ENCODE measurements at regions not wholly inside any gene's neighbourhood (a gene's known extent, or its start where the extent isn't known, plus 50 kb on each side); places are given as distances from the start of the nearest gene placed in this dataset.
"Not testable (repeated sequence)": the region's sequence is repeated elsewhere in the genome, so short reads cannot be mapped to it uniquely, and the experiment has no call there.

DNA sequence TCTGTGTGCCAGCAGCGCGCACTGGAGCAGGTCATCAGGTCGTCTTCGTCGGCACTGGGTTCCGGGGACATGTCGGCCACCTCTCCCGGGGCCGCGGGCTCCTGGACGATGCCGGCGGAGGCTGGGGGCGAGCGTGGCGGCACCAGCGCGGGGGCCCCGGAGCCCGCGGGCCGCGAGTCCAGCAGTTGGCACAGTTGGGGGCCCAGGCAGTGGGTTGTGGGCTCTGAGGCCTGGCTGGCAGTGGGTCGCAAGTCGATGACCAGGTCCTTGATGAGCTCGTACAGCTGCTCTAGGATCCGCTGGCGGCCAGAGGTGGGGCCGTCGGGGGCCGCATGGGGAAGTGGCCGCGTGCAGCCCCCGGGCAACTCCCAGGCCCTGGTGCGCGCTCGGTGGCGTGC is 300.5 kb downstream of the CCDC74A start:
- H3K9me3 ChIP-seq (ENCODE audit: control insufficient read depth, insufficient read depth, low read depth, low read length): no peaks in the 10 kb centered on the region
- no peak for ATAC-seq

DNA sequence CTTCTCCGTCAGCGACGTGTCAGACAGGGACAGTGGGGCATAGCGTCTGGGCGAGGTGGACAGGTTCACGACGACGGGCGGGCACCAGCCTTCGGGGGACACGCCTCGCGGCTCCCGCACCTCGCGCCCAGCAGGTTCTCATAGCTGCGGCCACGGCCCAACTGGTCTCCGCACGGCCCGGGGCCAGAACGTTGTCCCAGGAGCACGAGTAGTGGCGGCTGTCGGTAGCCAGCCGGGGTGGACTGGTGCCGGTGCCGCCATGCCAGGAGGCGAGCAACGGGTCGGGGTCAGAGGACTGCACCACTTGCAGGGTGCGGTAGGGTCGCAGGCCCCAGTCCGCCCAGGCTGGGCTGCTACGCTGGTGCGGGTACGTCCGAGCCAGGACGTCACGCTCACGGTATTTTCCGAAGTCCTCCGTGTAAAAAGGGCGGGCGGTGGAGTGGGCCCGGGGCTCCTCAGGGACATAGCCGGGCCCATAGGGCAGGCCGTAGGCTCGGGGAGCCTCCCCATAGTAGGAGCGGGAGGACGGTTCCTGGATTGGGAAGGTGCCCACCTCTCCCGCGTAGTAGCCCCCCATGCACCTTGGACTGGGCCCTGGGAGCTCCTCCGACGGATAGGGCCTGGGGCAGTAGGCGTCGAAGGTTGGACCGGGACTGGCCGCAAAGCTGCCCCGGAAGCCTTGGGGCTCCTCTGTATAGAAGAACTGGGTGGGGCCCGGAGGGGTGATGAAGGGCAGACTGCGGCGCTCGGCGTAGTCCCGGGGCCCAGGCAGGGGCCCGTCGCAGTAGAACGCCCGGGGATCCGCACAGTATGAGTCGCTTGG is 301.2 kb downstream of the CCDC74A start:
- H3K36me3 ChIP-seq (ENCODE audit: control insufficient read depth, insufficient read depth, low read length); ATAC-seq; POLR2A ChIA-PET; CTCF ChIA-PET; H3K9me3 ChIP-seq (ENCODE audit: control insufficient read depth, insufficient read depth, low read depth, low read length); intact Hi-C loops (cut with micrococcal nuclease; ENCODE audit: unreplicated experiment); H3K27me3 ChIP-seq (ENCODE audit: control insufficient read depth, insufficient read depth, low read length); BruUV-seq (replicated peaks); H3K4me1 ChIP-seq (ENCODE audit: control insufficient read depth, insufficient read depth, low read length); in situ Hi-C loops (cut with HindIII; ENCODE audit: low pct_unique_long_range_greater_than_20kb, low sequenced_read_pairs); DNase-seq (ENCODE audit: low read depth, low spot score); H3K4me3 ChIP-seq (ENCODE audit: low read depth in 2 of 2, low read length in 2 of 2); H3K27ac ChIP-seq (ENCODE audit: low read length): not testable (repeated sequence)

More for the DNA sequence above, 300.5 kb downstream of the CCDC74A start:
- POLR2A ChIA-PET: no interaction called here
- in situ Hi-C loops (cut with HindIII; ENCODE audit: low pct_unique_long_range_greater_than_20kb, low sequenced_read_pairs) (no loop called here), intact Hi-C loops (cut with micrococcal nuclease; ENCODE audit: unreplicated experiment) (no loop called here)
- H3K36me3 ChIP-seq (ENCODE audit: control insufficient read depth, insufficient read depth, low read length): no peaks in the 10 kb centered on the region
- DNase-seq (ENCODE audit: low read depth, low spot score): no peak
- no peaks in the 10 kb centered on the region for H3K27me3 ChIP-seq (ENCODE audit: control insufficient read depth, insufficient read depth, low read length)
- CTCF ChIA-PET: no interaction called here
- no peak for TF ChIP-seq TCF7L2 (IDR thresholded peaks at IDR 0.05; ENCODE audit: low read depth, low read length)
- no peak for TF ChIP-seq POLR2AphosphoS5 (IDR thresholded peaks at IDR 0.05; ENCODE audit: low read depth, low read length)
- no peak for TF ChIP-seq SIN3A (IDR thresholded peaks at IDR 0.05; ENCODE audit: borderline replicate concordance, insufficient read depth, low read depth, low read length)
- no peak for TF ChIP-seq CTCF (IDR thresholded peaks at IDR 0.05)
- no peak for TF ChIP-seq REST (IDR thresholded peaks at IDR 0.05; ENCODE audit: insufficient read depth in 1 of 2, low read depth in 2 of 2, low read length in 1 of 2)
- no peaks in the 10 kb centered on the region for H3K4me1 ChIP-seq (ENCODE audit: control insufficient read depth, insufficient read depth, low read length)
- no TSS peak for BruUV-seq (replicated peaks)
- no peak overlapping the region for H3K27ac ChIP-seq (ENCODE audit: low read length)
- no peak overlapping the region for H3K4me3 ChIP-seq (ENCODE audit: low read depth in 2 of 2, low read length in 2 of 2)

DNA sequence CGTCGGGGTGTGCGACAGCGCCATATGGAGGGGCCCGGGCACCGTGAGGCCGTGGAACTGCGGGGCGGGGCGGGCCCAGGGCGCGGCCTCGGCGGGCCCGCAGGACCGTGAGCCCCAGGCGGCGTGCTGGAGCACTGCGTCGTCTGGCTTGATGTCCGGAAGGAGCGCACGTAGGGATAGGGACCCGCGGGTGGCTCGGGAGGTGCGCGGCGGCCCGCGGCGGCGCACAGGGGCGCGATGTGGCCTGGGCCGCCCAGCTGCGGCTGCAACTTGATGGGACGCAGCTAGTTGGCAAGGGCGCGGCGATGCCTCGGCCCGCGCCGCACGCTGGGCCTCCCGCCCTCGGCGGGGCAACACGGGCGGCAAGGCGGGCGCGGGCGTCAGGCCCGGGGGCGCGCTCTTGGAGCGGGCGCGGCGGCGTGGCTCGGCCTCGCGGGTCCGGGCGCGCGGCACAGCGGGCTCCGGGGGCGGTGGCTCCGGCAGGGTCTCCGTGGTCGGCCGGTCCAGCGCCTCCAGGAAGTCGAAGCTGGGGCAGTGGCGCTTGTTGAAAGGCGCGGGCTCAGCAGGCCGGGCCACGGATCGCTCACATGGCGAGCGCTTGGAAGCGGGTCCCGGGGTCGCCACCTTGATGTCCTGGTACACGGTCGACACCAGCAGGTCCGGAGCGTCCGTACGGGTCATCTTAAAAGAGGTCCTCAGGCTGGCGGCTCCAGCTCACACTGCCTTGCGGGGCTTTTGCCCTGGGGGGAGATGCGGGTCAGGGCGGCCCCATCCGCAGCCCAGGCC is 302.0 kb downstream of the CCDC74A start:
- H3K27ac ChIP-seq (ENCODE audit: low read length); H3K9me3 ChIP-seq (ENCODE audit: control insufficient read depth, insufficient read depth, low read depth, low read length); BruUV-seq (replicated peaks); in situ Hi-C loops (cut with HindIII; ENCODE audit: low pct_unique_long_range_greater_than_20kb, low sequenced_read_pairs); POLR2A ChIA-PET; DNase-seq (ENCODE audit: low read depth, low spot score); ATAC-seq; H3K4me3 ChIP-seq (ENCODE audit: low read depth in 2 of 2, low read length in 2 of 2); H3K27me3 ChIP-seq (ENCODE audit: control insufficient read depth, insufficient read depth, low read length); H3K4me1 ChIP-seq (ENCODE audit: control insufficient read depth, insufficient read depth, low read length); H3K36me3 ChIP-seq (ENCODE audit: control insufficient read depth, insufficient read depth, low read length); CTCF ChIA-PET; intact Hi-C loops (cut with micrococcal nuclease; ENCODE audit: unreplicated experiment): not testable (repeated sequence)

- intact Hi-C loops (cut with micrococcal nuclease; ENCODE audit: unreplicated experiment); BruUV-seq (replicated peaks); in situ Hi-C loops (cut with HindIII; ENCODE audit: low pct_unique_long_range_greater_than_20kb, low sequenced_read_pairs): not testable (repeated sequence)
Observed at GRCh38 chr2:131830242-131830945, 302.7 kb downstream of the CCDC74A start.

GRCh38 chr2:131830946-131831310 is 303.2 kb downstream of the CCDC74A start:
- H3K4me3 ChIP-seq (ENCODE audit: low read depth in 2 of 2, low read length in 2 of 2); POLR2A ChIA-PET; H3K4me1 ChIP-seq (ENCODE audit: control insufficient read depth, insufficient read depth, low read length); intact Hi-C loops (cut with micrococcal nuclease; ENCODE audit: unreplicated experiment); H3K27ac ChIP-seq (ENCODE audit: low read length); ATAC-seq; H3K9me3 ChIP-seq (ENCODE audit: control insufficient read depth, insufficient read depth, low read depth, low read length); BruUV-seq (replicated peaks); H3K36me3 ChIP-seq (ENCODE audit: control insufficient read depth, insufficient read depth, low read length); in situ Hi-C loops (cut with HindIII; ENCODE audit: low pct_unique_long_range_greater_than_20kb, low sequenced_read_pairs); CTCF ChIA-PET; H3K27me3 ChIP-seq (ENCODE audit: control insufficient read depth, insufficient read depth, low read length); DNase-seq (ENCODE audit: low read depth, low spot score): not testable (repeated sequence)

More at GRCh38 chr2:131830242-131830945, 302.7 kb downstream of the CCDC74A start:
- H3K36me3 ChIP-seq (ENCODE audit: control insufficient read depth, insufficient read depth, low read length); DNase-seq (ENCODE audit: low read depth, low spot score); POLR2A ChIA-PET; H3K4me3 ChIP-seq (ENCODE audit: low read depth in 2 of 2, low read length in 2 of 2); ATAC-seq; H3K9me3 ChIP-seq (ENCODE audit: control insufficient read depth, insufficient read depth, low read depth, low read length); H3K4me1 ChIP-seq (ENCODE audit: control insufficient read depth, insufficient read depth, low read length); CTCF ChIA-PET; H3K27me3 ChIP-seq (ENCODE audit: control insufficient read depth, insufficient read depth, low read length); H3K27ac ChIP-seq (ENCODE audit: low read length): not testable (repeated sequence)

All from Panc1 (cell line).